ENCODE measurements at regions not wholly inside any gene's neighbourhood (a gene's known extent, or its start where the extent isn't known, plus 50 kb on each side); places are given as distances from the start of the nearest gene placed in this dataset.
"Not testable (repeated sequence)": the region's sequence is repeated elsewhere in the genome, so short reads cannot be mapped to it uniquely, and the experiment has no call there.

- no peak for FAIRE-seq
Observed at GRCh38 chr1:82152356-82153271, 351.9 kb downstream of the ADGRL2 start.

DNA sequence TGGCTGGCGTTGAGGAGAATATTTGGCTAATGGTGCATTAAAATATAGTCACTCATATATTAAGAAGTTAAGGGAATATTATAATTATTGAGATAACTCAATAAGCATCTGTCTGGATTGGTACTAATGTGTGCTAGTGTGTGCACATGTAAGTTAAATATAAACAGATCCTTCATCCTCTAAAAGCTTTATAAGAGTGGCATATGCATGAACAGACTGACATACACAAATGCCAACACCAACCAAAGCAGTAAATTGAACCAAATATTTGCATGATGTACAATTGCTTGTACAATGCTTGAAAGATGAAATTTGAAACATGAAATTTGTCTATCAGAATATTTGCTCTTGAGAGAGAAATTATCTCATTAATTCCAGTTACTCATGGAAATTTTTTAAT lies 344.9 kb downstream of the ADGRL2 start:
- no peak for FAIRE-seq

GRCh38 chr1:82143108-82143833 lies 342.5 kb downstream of the ADGRL2 start:
- FAIRE-seq = no peak

DNA sequence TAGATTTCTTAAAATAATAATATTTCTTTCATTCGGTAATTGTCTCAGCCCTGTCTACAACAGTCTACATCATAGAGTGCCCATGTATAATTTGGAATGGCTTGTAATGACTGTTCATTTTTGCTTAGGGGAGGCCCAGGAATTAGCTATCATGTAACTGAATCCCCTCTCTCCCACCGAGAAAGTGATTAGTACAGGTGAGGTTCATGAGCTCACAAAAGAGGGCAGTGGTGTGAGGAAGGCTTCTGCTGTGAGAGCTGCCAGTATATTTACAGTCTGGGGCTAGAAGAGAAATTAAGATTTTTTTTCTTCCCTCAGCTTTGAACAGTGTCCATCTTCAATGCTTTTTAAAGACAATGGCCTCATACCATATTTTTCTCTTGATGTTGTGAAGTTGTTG lies 340.7 kb downstream of the ADGRL2 start:
- FAIRE-seq = no peak

DNA sequence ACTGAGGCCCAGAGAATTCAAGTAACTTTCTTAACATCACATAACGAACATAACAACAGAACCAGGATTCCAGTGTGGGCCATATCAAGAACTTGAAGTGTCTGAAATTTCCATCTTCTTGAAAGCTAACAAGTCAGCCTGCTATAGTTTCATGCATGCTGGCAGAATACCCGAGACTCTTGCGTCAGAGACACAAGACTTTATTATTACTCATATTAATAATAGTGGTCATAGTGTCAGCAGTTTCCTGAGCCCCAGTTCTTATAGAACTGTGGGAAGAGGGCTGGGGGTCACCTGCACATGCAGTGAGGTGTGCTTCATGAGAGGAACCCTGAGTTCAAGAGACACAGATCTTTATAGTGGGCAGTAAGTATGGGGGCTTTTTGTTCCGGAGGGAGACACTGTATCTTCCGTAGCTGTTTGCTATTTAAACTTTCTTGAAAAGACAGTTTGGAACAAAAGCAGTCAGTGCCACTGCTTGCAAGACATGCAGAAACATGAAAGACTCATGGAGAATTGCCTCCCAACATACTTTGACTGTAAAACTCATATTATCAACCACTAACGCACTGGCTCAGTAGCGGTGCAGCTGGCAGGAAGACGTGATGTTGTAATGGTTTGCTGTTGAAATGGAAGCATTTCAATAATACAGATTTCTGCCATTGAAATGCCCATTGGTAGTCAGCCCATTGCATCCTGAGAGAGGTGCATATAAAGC lies 339.2 kb downstream of the ADGRL2 start:
- FAIRE-seq = no peak

DNA sequence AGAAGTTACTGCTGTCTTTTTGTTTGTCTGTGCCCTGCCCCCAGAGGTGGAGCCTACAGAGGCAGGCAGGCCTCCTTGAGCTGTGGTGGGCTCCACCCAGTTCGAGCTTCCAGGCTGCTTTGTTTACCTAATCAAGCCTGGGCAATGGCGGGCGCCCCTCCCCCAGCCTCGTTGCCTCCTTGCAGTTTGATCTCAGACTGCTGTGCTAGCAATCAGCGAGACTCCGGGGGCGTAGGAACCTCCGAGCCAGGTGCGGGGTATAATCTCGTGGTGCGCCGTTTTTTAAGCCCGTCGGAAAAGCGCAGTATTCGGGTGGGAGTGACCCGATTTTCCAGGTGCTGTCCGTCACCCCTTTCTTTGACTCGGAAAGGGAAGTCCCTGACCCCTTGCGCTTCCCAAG lies 335.6 kb downstream of the ADGRL2 start:
- not testable (repeated sequence) for FAIRE-seq

DNA sequence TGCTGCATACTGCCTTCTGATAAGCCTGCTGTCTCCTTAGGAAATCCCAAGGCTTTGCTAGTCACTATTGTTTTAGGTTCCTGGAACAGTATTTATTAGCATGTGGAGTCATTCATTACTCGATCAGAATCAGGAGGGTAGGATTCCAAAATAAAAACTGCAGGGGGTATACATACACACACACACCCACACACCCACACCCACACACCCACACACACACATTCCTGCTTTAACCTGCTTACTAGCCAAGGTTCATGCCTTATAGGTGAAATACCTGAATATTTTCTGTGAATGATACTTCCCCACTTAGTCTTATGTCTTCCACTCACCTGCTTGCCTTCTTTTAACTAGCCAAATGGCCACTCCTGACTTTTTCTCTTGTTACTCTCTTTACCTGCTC lies 325.1 kb downstream of the ADGRL2 start:
- no peak for FAIRE-seq

DNA sequence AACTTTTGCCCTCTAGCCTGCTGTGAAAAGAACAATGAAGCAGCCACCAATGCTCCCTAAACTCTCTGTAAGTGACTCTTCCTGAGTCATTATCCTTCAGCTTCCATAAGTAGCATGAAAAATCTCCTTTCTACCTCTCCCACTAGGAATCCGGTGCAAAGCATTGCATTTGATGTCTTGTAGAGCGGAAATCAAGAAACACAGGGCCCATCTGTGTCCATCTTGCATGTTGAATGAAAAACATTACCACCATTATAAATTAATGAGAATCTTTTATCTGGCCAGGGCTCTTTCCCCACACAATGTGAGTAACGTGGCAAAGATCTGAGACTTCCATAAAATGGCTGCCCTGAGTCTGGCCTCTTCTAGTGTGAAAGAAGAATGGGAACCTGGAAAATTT lies 324.4 kb downstream of the ADGRL2 start:
- no peak for FAIRE-seq

GRCh38 chr1:82121421-82121820 lies 320.7 kb downstream of the ADGRL2 start:
- no peak for FAIRE-seq

DNA sequence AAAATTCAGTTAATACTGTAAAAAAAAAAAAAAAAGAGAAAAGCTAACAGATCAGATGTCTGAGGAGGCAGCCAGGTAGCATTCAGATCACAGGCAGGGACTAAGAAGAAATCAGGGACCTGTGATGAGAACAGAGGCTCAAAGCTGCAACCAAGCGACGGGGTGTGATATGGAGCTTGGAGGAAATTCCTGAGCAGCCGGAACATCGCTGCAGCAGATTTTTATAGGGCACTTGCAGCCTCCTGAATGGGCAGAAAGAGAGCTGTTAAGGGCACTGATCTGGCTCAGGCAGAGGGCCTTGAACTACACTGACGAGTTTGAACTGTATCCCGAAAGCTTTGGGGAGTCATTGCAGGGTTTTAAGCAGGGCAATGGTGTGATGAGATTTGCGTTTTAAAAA lies 315.4 kb downstream of the ADGRL2 start:
- FAIRE-seq = no peak

DNA sequence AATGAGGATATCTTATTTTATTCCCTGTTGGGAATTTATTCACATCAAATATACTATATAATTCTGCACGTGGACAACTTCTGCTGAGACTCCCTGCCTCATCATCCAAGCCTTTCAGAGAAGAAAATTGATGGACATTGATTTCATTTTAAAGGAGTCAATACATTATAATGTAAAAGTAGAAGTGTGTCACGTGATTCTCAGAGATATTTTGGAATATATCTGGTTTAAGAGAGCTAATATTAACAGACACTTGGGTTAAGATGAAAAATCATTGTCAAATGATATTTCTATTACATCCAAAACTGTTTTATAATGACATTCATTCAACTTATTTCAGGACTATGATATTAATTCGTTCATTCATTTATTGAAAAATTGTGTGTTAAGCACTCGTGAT lies 314.2 kb downstream of the ADGRL2 start:
- FAIRE-seq = no peak

DNA sequence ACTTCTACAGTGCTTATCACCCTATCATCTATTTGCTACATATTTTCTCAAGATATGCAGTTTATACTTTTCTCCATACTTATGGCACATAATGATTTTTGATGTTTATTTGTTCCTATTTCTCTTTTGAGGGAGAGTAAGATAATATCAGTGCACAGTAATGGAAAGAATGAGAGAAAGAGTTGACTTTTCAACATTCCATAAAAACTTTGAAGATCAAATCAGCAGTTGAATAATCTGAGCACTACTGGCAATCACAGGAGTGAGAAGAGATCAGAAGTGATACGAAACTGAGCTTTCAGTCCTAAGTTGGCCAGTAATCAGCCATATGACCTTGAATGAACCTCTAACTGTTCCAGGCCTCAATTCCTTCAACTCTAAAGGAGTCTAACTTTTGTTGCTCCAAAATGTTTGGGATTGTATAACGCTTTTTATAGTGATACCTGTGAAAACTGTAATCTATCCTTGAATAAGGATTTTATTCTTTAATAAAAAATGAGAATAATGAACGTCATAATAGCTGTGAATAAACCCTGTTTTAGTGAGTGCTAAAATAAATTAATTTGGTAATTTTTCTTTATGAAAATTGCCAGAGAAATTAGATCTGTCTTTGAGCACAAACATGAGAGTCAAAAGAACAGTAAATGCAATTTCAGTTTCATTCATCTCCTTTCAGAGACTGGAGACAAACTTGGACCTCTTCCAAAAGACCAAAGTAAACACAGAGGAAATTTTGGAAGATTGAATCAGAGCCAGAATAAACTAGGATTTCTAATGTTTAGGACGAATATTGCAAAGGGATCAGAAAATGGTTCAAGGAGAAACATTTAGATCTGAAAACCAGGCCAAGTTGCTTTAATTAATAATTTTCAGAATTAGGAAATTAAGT lies 309.9 kb downstream of the ADGRL2 start:
- no peak for FAIRE-seq

DNA sequence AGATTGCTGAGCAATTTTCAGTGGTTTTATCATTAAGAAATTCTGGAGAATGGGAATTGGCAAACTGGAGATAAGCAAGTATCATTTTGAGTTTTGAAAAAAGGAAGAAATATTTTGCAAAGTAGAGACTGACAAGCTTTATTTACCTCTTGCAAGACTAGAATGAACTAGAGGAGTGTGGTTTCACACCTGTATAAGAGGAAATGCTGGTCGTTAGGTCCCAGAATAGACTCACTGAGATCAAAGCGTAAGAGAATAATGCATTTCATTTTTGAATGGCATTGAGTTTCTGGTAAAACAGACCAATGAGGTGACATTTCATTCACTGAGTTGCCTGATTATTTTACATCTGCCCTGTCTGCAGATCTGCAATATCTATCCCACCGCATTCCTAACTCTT lies 308.1 kb downstream of the ADGRL2 start:
- no peak for FAIRE-seq

DNA sequence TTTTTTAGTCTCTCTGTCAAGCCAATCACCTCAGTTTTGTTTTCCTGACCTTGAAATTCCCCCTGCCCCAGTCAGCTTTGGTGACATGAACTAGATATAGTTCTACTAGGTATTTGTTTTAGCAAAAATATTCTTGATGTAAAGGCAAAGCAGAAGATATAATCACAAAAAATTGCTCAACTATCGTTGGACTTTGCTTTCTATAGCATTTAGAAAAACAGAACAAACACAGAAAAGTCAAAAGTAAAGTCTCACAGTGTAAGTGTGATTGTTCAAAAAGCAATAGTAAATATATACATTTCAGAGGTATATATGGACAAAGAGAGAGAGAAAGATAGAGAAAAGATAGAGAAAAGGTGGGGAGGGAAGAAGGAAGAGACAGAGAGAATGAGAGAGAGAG lies 305.9 kb downstream of the ADGRL2 start:
- no peak for FAIRE-seq

- no peak for FAIRE-seq
Observed at GRCh38 chr1:82099170-82099569, 298.4 kb downstream of the ADGRL2 start.

DNA sequence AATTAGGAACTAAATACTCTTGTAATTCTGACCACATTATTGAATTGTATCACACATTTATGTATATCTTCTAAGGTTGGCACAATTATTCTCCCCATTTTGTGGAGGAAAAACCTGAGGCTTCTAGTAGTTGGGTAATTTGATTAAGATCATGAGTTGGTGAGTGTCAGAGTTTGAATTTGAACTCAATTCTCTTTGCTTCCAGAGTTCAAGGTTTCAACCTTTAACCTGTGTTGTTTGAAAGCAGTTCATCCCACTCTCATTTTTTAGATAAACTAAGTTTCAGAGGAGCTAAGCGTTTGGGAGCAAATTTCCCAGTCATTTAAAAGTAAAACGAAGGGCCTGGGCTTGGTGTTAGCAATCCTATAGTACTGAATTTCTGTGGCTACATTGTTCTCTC lies 293.4 kb downstream of the ADGRL2 start:
- no peak for FAIRE-seq

DNA sequence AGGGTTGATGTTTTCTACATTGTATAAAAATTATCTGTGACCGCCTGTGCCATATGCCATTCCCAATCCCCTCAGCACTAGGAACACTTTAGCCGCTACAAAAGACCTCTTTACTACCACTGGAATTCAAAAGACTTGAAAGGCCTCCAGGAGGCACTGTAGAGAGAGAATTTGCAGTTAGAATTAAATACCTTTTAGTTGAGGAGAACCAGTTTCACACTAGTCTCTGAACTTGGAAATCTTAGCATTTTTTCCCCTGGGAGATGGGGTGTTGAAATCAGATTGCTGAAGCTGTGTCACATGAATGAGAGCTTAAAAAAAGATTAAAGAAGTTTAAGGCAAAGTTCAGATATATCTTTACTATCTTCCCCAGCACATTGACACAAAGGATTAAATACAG lies 291.0 kb downstream of the ADGRL2 start:
- FAIRE-seq = no peak

- no peak for FAIRE-seq
Observed at GRCh38 chr1:82091265-82091664, 290.5 kb downstream of the ADGRL2 start.

DNA sequence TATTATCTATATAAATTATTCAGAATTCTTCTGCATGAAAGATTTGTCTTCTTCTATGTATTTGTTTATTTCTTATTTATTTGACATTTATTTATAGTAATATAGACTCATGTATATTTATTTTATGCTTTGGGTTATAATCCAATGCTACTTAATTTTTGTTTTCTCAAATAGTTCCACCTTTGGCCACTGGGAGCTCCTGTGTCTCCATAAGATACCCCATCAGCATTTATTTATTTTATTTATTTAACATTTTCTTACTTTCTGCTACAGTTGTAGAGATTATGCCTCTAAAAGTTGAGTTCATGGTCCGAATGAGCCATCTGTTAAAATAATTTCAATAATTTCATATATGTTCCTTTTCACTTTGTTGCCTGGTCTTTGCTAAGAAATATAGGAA lies 289.4 kb downstream of the ADGRL2 start:
- peak; percentile 41 for FAIRE-seq

DNA sequence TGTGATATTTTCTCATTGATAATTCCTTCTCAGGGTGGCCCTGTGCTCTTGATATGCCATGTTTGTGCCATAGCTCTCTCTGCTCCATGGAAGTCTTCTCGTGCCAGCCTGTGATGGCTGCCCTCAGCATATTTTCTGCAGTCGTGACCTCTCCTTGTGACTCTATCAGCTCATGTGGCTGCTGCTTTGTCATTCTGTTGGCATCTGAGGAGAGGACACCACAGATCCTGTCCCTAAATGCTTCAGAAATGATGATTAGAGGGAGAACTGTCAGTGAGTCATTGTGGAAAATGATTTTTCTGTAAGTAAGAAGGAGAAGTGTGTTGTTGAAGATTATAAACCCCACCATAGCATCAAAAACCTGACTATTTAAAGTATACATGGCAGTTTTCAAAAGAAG lies 286.0 kb downstream of the ADGRL2 start:
- no peak for FAIRE-seq

- no peak for FAIRE-seq
Observed at GRCh38 chr1:82079607-82080006, 278.9 kb downstream of the ADGRL2 start.

- no peak for FAIRE-seq
Observed at GRCh38 chr1:82073659-82074058, 272.9 kb downstream of the ADGRL2 start.

GRCh38 chr1:82073071-82073470 lies 272.3 kb downstream of the ADGRL2 start:
- no peak for FAIRE-seq
